SU-DHL-6 (cell line): ENCODE measurements at regions not wholly inside any gene's neighbourhood (a gene's known extent, or its start where the extent isn't known, plus 50 kb on each side); places are given as distances from the start of the nearest gene placed in this dataset.

Source experiments
- H2AFZ ChIP-seq: fragments of 200-600 bp; sonication (generic); 2 replicates; pipeline ENCODE4 v1.6.1; 2014; ENCODE audit warnings: low read depth, mild to moderate bottlenecking, moderate library complexity, mixed read lengths, antibody characterized with exemption, low read length; ENCODE audit not compliant: severe bottlenecking
- H3F3A ChIP-seq: fragments of 200-600 bp; shearing (Covaris generic); 2 replicates; pipeline ENCODE4 v1.6.0; 2016; ENCODE audit warnings: antibody characterized with exemption, mild to moderate bottlenecking; ENCODE audit not compliant: insufficient read depth
- H3K27ac ChIP-seq: fragments of 200-600 bp; sonication (generic); 2 replicates; pipeline ENCODE4 v1.5.1; 2016; ENCODE audit warnings: low read depth, mild to moderate bottlenecking, low read length, moderate library complexity, mixed read lengths
- H3K27me3 ChIP-seq: fragments of 200-600 bp; sonication (generic), shearing (Covaris generic); 2 replicates; pipeline ENCODE4 v1.6.0; 2014; ENCODE audit warnings: mild to moderate bottlenecking, low read length
- H3K36me3 ChIP-seq: fragments of 200-600 bp; sonication (generic); 2 replicates; pipeline ENCODE4 v1.6.1; 2014; ENCODE audit warnings: mild to moderate bottlenecking, low read length, mixed read lengths
- H3K4me2 ChIP-seq: fragments of 300-600, 200-600 bp; shearing (Covaris generic), sonication (generic); 2 replicates; pipeline ENCODE4 v1.6.0; 2014; ENCODE audit warnings: low read length, low read depth, mild to moderate bottlenecking; ENCODE audit not compliant: poor library complexity, severe bottlenecking
- H3K4me3 ChIP-seq: fragments of 200-600 bp; sonication (generic); 2 replicates; pipeline ENCODE4 v1.5.1; 2014; ENCODE audit warnings: antibody characterized with exemption, low read length, mild to moderate bottlenecking, mixed read lengths; ENCODE audit not compliant: insufficient read depth, poor library complexity, severe bottlenecking
- H3K79me2 ChIP-seq: fragments of 200-600 bp; sonication (generic); 2 replicates; pipeline ENCODE4 v1.6.1; 2014; ENCODE audit warnings: mild to moderate bottlenecking, low read length, moderate library complexity; ENCODE audit not compliant: insufficient read depth
- H3K9ac ChIP-seq: fragments of 200-600 bp; sonication (generic); 2 replicates; pipeline ENCODE4 v1.7.0; 2014; ENCODE audit warnings: mild to moderate bottlenecking, low read length
- H3K9me2 ChIP-seq: fragments of 200-600 bp; sonication (generic); replicated peaks from 2 replicates; pipeline ENCODE4 v1.6.1; 2014; ENCODE audit warnings: low read length; ENCODE audit not compliant: insufficient read depth
- H3K9me3 ChIP-seq: fragments of 200-600 bp; sonication (generic); 2 replicates; pipeline ENCODE4 v1.6.1; 2014; ENCODE audit warnings: low read length, mixed read lengths; ENCODE audit not compliant: insufficient read depth
- H4K20me1 ChIP-seq: fragments of 200-600 bp; sonication (generic); 2 replicates; pipeline ENCODE4 v1.6.1; 2014; ENCODE audit warnings: low read depth, mild to moderate bottlenecking, antibody characterized with exemption, low read length, moderate library complexity, mixed read lengths
- CTCF ChIP-seq: fragments of 200-600 bp; sonication (generic); IDR thresholded peaks from one replicate; pipeline ENCODE4 v1.5.1; 2017; ENCODE audit warnings: antibody characterized with exemption, mild to moderate bottlenecking, low read length, moderate library complexity; ENCODE audit not compliant: insufficient read depth, poor library complexity, severe bottlenecking
- EZH2phosphoT487 ChIP-seq: fragments of 200-600 bp; sonication (generic), shearing (Covaris generic); conservative IDR thresholded peaks from 2 replicates; pipeline ENCODE4 v1.6.1; 2018; ENCODE audit warnings: mild to moderate bottlenecking, antibody characterized with exemption, low read length, moderate library complexity, mixed read lengths

GRCh38 chr10:6748981-6749635 lies 169.0 kb upstream of the PRKCQ start:
- no peaks in the 10 kb centered on the region for H3K9me3 ChIP-seq
- no peaks in the 10 kb centered on the region for H3K9me2 ChIP-seq
- H3K27ac ChIP-seq, result no peak overlapping the region
- no peak overlapping the region for H2AFZ ChIP-seq
- no peak overlapping the region for H3K9ac ChIP-seq
- TF ChIP-seq CTCF (no peak), EZH2phosphoT487 (no peak)
- no peak overlapping the region for H3K4me3 ChIP-seq
- H4K20me1 ChIP-seq, result no peaks in the 10 kb centered on the region
- no peaks in the 10 kb centered on the region for H3K79me2 ChIP-seq
- no peak overlapping the region for H3K4me2 ChIP-seq
- H3K36me3 ChIP-seq, result no peaks in the 10 kb centered on the region
- no peaks in the 10 kb centered on the region for H3F3A ChIP-seq
- no peaks in the 10 kb centered on the region for H3K27me3 ChIP-seq

- Histone ChIP-seq H3K79me2 (no peaks in the 10 kb centered on the region), H3K9me3 (no peaks in the 10 kb centered on the region), H3K4me3 (no peak overlapping the region), H3F3A (no peaks in the 10 kb centered on the region), H4K20me1 (no peaks in the 10 kb centered on the region), H3K9me2 (no peaks in the 10 kb centered on the region), H3K36me3 (no peaks in the 10 kb centered on the region), H3K4me2 (no peak overlapping the region), H3K9ac (no peak overlapping the region), H2AFZ (no peak overlapping the region), H3K27me3 (no peaks in the 10 kb centered on the region), H3K27ac (no peak overlapping the region)
- TF ChIP-seq EZH2phosphoT487, result no peak
Observed at GRCh38 chr10:6748029-6748428, 168.0 kb upstream of the PRKCQ start.

GRCh38 chr10:6746782-6747181 lies 166.7 kb upstream of the PRKCQ start:
- Histone ChIP-seq H4K20me1 (no peaks in the 10 kb centered on the region), H3K9ac (no peak overlapping the region), H3K79me2 (no peaks in the 10 kb centered on the region), H3K4me3 (no peak overlapping the region), H3K9me3 (no peaks in the 10 kb centered on the region), H3K36me3 (no peaks in the 10 kb centered on the region), H2AFZ (no peak overlapping the region), H3F3A (no peaks in the 10 kb centered on the region), H3K27ac (no peak overlapping the region), H3K27me3 (no peaks in the 10 kb centered on the region), H3K9me2 (no peaks in the 10 kb centered on the region), H3K4me2 (no peak overlapping the region)
- no peak for TF ChIP-seq EZH2phosphoT487
- no peak for TF ChIP-seq CTCF

- no peaks in the 10 kb centered on the region for H3K9me2 ChIP-seq
- H3K27me3 ChIP-seq, result no peaks in the 10 kb centered on the region
- no peak overlapping the region for H2AFZ ChIP-seq
- no peak overlapping the region for H3K4me3 ChIP-seq
- no peak overlapping the region for H3K4me2 ChIP-seq
- no peaks in the 10 kb centered on the region for H3K36me3 ChIP-seq
- H4K20me1 ChIP-seq, result no peaks in the 10 kb centered on the region
- no peak overlapping the region for H3K27ac ChIP-seq
- no peaks in the 10 kb centered on the region for H3K9me3 ChIP-seq
- no peak for TF ChIP-seq CTCF
- TF ChIP-seq EZH2phosphoT487, result no peak
- H3K9ac ChIP-seq, result no peak overlapping the region
- H3K79me2 ChIP-seq, result no peaks in the 10 kb centered on the region
- H3F3A ChIP-seq, result no peaks in the 10 kb centered on the region
Observed at GRCh38 chr10:6743291-6743849, 163.3 kb upstream of the PRKCQ start.
